ENCODE measurements at regions not wholly inside any gene's neighbourhood (a gene's known extent, or its start where the extent isn't known, plus 50 kb on each side); places are given as distances from the start of the nearest gene placed in this dataset.

GRCh38 chr2:121092095-121092494 is 192.9 kb downstream of the TFCP2L1 start:
- no peak for DNase-seq
- no peak for ATAC-seq
- Mint-ChIP-seq H3K27me3 (peaks cover 0 to 9% (median 6%) of the 10 kb centered on the region in 5 donors), H3K4me1 (peaks cover 0 to 3% (median 0%) of the 10 kb centered on the region in 4 donors), H3K9me3 (peaks cover 0 to 4% (median 1%) of the 10 kb centered on the region in 9 donors), H3K27ac (no peak overlapping the region), H3K4me3 (no peak overlapping the region), H3K36me3 (peaks cover 0 to 2% (median 0%) of the 10 kb centered on the region in 3 donors)
- POLR2A ChIA-PET = no interaction called here

- Mint-ChIP-seq H3K4me3 (no peak overlapping the region), H3K27ac (no peak overlapping the region), H3K27me3 (peaks cover 0 to 9% (median 6%) of the 10 kb centered on the region in 5 donors), H3K9me3 (peaks cover 0 to 4% (median 1%) of the 10 kb centered on the region in 9 donors), H3K4me1 (peaks cover 0 to 3% (median 0%) of the 10 kb centered on the region in 4 donors), H3K36me3 (peaks cover 0 to 2% (median 0%) of the 10 kb centered on the region in 3 donors)
- ATAC-seq (no peak), DNase-seq (no peak)
- POLR2A ChIA-PET = no interaction called here
Measured at GRCh38 chr2:121093692-121094091, 191.3 kb downstream of the TFCP2L1 start.

- peaks cover 0 to 4% (median 1%) of the 10 kb centered on the region in 9 donors for H3K9me3 Mint-ChIP-seq
- POLR2A ChIA-PET = no interaction called here
- H3K4me3 Mint-ChIP-seq = no peak overlapping the region
- DNase-seq (no peak), ATAC-seq (no peak)
- no peak overlapping the region for H3K27ac Mint-ChIP-seq
- peaks cover 0 to 3% (median 0%) of the 10 kb centered on the region in 4 donors for H3K4me1 Mint-ChIP-seq
- peaks cover 0 to 9% (median 6%) of the 10 kb centered on the region in 5 donors for H3K27me3 Mint-ChIP-seq
- H3K36me3 Mint-ChIP-seq = peaks cover 0 to 2% (median 0%) of the 10 kb centered on the region in 3 donors
Measured at GRCh38 chr2:121094101-121094500, 190.9 kb downstream of the TFCP2L1 start.

GRCh38 chr2:121094845-121095244 is 190.2 kb downstream of the TFCP2L1 start:
- POLR2A ChIA-PET = no interaction called here
- DNase-seq (no peak), ATAC-seq (no peak)
- Mint-ChIP-seq H3K4me3 (no peak overlapping the region), H3K27ac (no peak overlapping the region), H3K4me1 (peaks cover 0 to 3% (median 0%) of the 10 kb centered on the region in 4 donors), H3K27me3 (peaks cover 0 to 9% (median 6%) of the 10 kb centered on the region in 5 donors), H3K36me3 (peaks cover 0 to 2% (median 0%) of the 10 kb centered on the region in 3 donors), H3K9me3 (peaks cover 0 to 4% (median 1%) of the 10 kb centered on the region in 9 donors)

GRCh38 chr2:121095257-121096080 is 189.5 kb downstream of the TFCP2L1 start:
- POLR2A ChIA-PET = no interaction called here
- ATAC-seq (no peak), DNase-seq (no peak)
- Mint-ChIP-seq H3K4me1 (peaks cover 0 to 3% (median 0%) of the 10 kb centered on the region in 4 donors), H3K4me3 (no peak overlapping the region), H3K27ac (no peak overlapping the region), H3K36me3 (peaks cover 0 to 2% (median 0%) of the 10 kb centered on the region in 3 donors), H3K27me3 (peaks cover under 1 to 11% (median 8%) of the 10 kb centered on the region in 5 donors), H3K9me3 (peaks cover 0 to 4% (median 1%) of the 10 kb centered on the region in 9 donors)

- Mint-ChIP-seq H3K4me3 (no peak overlapping the region), H3K9me3 (peaks cover 0 to 1% (median 0%) of the 10 kb centered on the region in 9 donors), H3K4me1 (peaks cover 0 to 3% (median 0%) of the 10 kb centered on the region in 4 donors), H3K27me3 (peaks cover 2 to 18% (median 9%) of the 10 kb centered on the region in 5 donors), H3K36me3 (peaks cover 0 to 2% (median 0%) of the 10 kb centered on the region in 3 donors), H3K27ac (no peak overlapping the region)
- DNase-seq = no peak
- POLR2A ChIA-PET = no interaction called here
- ATAC-seq = no peak
Measured at GRCh38 chr2:121096611-121097010, 188.4 kb downstream of the TFCP2L1 start.

- no peaks in the 10 kb centered on the region for H3K9me3 Mint-ChIP-seq
- no peaks in the 10 kb centered on the region for H3K4me1 Mint-ChIP-seq
- POLR2A ChIA-PET = no interaction called here
- ATAC-seq (no peak), DNase-seq (no peak)
- H3K36me3 Mint-ChIP-seq = no peaks in the 10 kb centered on the region
- H3K27ac Mint-ChIP-seq = no peak overlapping the region
- H3K4me3 Mint-ChIP-seq = no peak overlapping the region
- peaks cover 2 to 26% (median 9%) of the 10 kb centered on the region in 5 donors for H3K27me3 Mint-ChIP-seq
Measured at GRCh38 chr2:121098556-121098955, 186.4 kb downstream of the TFCP2L1 start.

- ATAC-seq = no peak
- Mint-ChIP-seq H3K36me3 (no peaks in the 10 kb centered on the region), H3K9me3 (no peaks in the 10 kb centered on the region)
Measured at GRCh38 chr2:121099329-121100290, 185.4 kb downstream of the TFCP2L1 start.

GRCh38 chr2:121101093-121101715 is 183.8 kb downstream of the TFCP2L1 start:
- no peak overlapping the region for H3K27ac Mint-ChIP-seq
- ATAC-seq = no peak

More at GRCh38 chr2:121099329-121100290, 185.4 kb downstream of the TFCP2L1 start:
- Mint-ChIP-seq H3K27me3 (peaks cover 2 to 36% (median 9%) of the 10 kb centered on the region in 5 donors), H3K27ac (no peak overlapping the region), H3K4me1 (no peaks in the 10 kb centered on the region), H3K4me3 (no peak overlapping the region)
- POLR2A ChIA-PET = no interaction called here
- no peak for DNase-seq

GRCh38 chr2:121102941-121103340 is 182.1 kb downstream of the TFCP2L1 start:
- Mint-ChIP-seq H3K27ac (no peak overlapping the region), H3K4me1 (no peaks in the 10 kb centered on the region), H3K9me3 (no peaks in the 10 kb centered on the region), H3K4me3 (no peak overlapping the region), H3K36me3 (no peaks in the 10 kb centered on the region), H3K27me3 (peaks cover 2 to 39% (median 4%) of the 10 kb centered on the region in 5 donors)
- POLR2A ChIA-PET = no interaction called here
- no peak for DNase-seq
- no peak for ATAC-seq

More at GRCh38 chr2:121101093-121101715, 183.8 kb downstream of the TFCP2L1 start:
- Mint-ChIP-seq H3K27me3 (peaks cover 2 to 38% (median 4%) of the 10 kb centered on the region in 5 donors), H3K36me3 (no peaks in the 10 kb centered on the region), H3K4me1 (no peaks in the 10 kb centered on the region), H3K4me3 (no peak overlapping the region), H3K9me3 (no peaks in the 10 kb centered on the region)
- no peak for DNase-seq
- POLR2A ChIA-PET = no interaction called here

GRCh38 chr2:121103960-121104359 is 181.0 kb downstream of the TFCP2L1 start:
- H3K4me1 Mint-ChIP-seq = no peaks in the 10 kb centered on the region
- no peak overlapping the region for H3K4me3 Mint-ChIP-seq
- no peak for ATAC-seq
- H3K9me3 Mint-ChIP-seq = no peaks in the 10 kb centered on the region
- peaks cover 3 to 39% (median 4%) of the 10 kb centered on the region in 5 donors for H3K27me3 Mint-ChIP-seq
- no peaks in the 10 kb centered on the region for H3K36me3 Mint-ChIP-seq
- no peak overlapping the region for H3K27ac Mint-ChIP-seq
- POLR2A ChIA-PET = no interaction called here
- no peak for DNase-seq

GRCh38 chr2:121104721-121105141 is 180.3 kb downstream of the TFCP2L1 start:
- Mint-ChIP-seq H3K9me3 (peaks cover 0 to 5% (median 0%) of the 10 kb centered on the region in 9 donors), H3K36me3 (peaks cover 0 to 3% (median 0%) of the 10 kb centered on the region in 3 donors), H3K4me3 (no peak overlapping the region), H3K27ac (no peak overlapping the region), H3K4me1 (no peaks in the 10 kb centered on the region), H3K27me3 (peaks cover 3 to 39% (median 6%) of the 10 kb centered on the region in 5 donors)
- POLR2A ChIA-PET = no interaction called here
- DNase-seq (no peak), ATAC-seq (no peak)

Data from naive thymus-derived CD8-positive, alpha-beta T cell (primary cell).